CD14-positive monocyte (primary cell): ENCODE measurements at regions not wholly inside any gene's neighbourhood (a gene's known extent, or its start where the extent isn't known, plus 50 kb on each side); places are given as distances from the start of the nearest gene placed in this dataset.

Experiments
- DNase-seq, 3 donors: peaks; one replicate each; pipeline ENCODE4 v3.0.0-alpha.2; 2011 to 2022
- H2AFZ ChIP-seq: 2 replicates; pipeline ENCODE4 v1.6.0; 2012; ENCODE audit warnings: mild to moderate bottlenecking, low read depth, low read length, inconsistent platforms; ENCODE audit not compliant: insufficient read depth, poor library complexity, severe bottlenecking
- H3K27ac ChIP-seq, 2 donors: 1 replicate in 1 of 2; 2 replicates in 1 of 2; pipeline ENCODE4 v1.5.1; 2012 to 2013; ENCODE audit warnings: low read length in 2 of 2, control low read depth in 1 of 2, inconsistent platforms in 1 of 2, low read depth in 1 of 2, mild to moderate bottlenecking in 1 of 2
- H3K27me3 ChIP-seq, 2 donors: one replicate each; pipeline versions ENCODE4 v1.6.0 to v1.6.1; 2011 to 2013; ENCODE audit warnings: low read length in 2 of 2; ENCODE audit not compliant: control insufficient read depth in 2 of 2, insufficient read depth in 2 of 2
- H3K36me3 ChIP-seq, 2 donors: replicated peaks in 1 of 2; 1 replicate in 1 of 2; 2 replicates in 1 of 2; pipeline versions ENCODE4 v1.5.1 to v1.6.1; 2012 to 2013; ENCODE audit warnings: low read length in 2 of 2, control low read depth in 1 of 2, inconsistent platforms in 1 of 2, mild to moderate bottlenecking in 1 of 2; ENCODE audit not compliant: insufficient read depth in 2 of 2, control insufficient read depth in 1 of 2
- H3K4me1 ChIP-seq, 2 donors: 1 replicate in 1 of 2; 2 replicates in 1 of 2; pipeline versions ENCODE4 v1.5.1 to v1.6.1; 2012 to 2013; ENCODE audit warnings: low read length in 2 of 2, control low read depth in 1 of 2, inconsistent platforms in 1 of 2, mild to moderate bottlenecking in 1 of 2, moderate library complexity in 1 of 2; ENCODE audit not compliant: insufficient read depth in 2 of 2, control insufficient read depth in 1 of 2
- H3K4me2 ChIP-seq: replicated peaks from 2 replicates; pipeline ENCODE3; 2012; ENCODE audit warnings: low read length, moderate library complexity, mild to moderate bottlenecking; ENCODE audit not compliant: poor library complexity, severe bottlenecking; ENCODE audit errors: extremely low read depth
- H3K4me3 ChIP-seq, 3 experiments: fragments of 200-600 bp in 1 of 3; sonication (generic) in 1 of 3; replicated peaks in 1 of 3; 1 replicate in 2 of 3; 2 replicates in 1 of 3; pipeline ENCODE4 v1.5.1; 2011 to 2013; ENCODE audit warnings: low read length in 3 of 3, mild to moderate bottlenecking in 3 of 3, control low read depth in 2 of 3, low read depth in 2 of 3, inconsistent platforms in 1 of 3, moderate library complexity in 1 of 3
- H3K79me2 ChIP-seq: 2 replicates; pipeline ENCODE4 v1.6.0; 2012; ENCODE audit warnings: mild to moderate bottlenecking, control low read depth, inconsistent platforms, low read length, moderate library complexity; ENCODE audit not compliant: insufficient read depth
- H3K9ac ChIP-seq: 2 replicates; pipeline ENCODE4 v1.6.0; 2017; ENCODE audit warnings: low read length, mild to moderate bottlenecking; ENCODE audit not compliant: insufficient read depth, poor library complexity, severe bottlenecking
- H3K9me3 ChIP-seq, 2 donors: replicated peaks in 1 of 2; 1 replicate in 1 of 2; 2 replicates in 1 of 2; pipeline versions ENCODE4 v1.5.1 to v1.6.1; 2012 to 2013; ENCODE audit warnings: low read length in 2 of 2, control low read depth in 1 of 2; ENCODE audit not compliant: control insufficient read depth in 1 of 2, insufficient read depth in 1 of 2
- H4K20me1 ChIP-seq: 2 replicates; pipeline ENCODE4 v1.6.0; 2012; ENCODE audit warnings: mild to moderate bottlenecking, low read length, control low read depth, moderate library complexity; ENCODE audit not compliant: insufficient read depth
- H3K27ac Mint-ChIP-seq, 7 donors: one replicate each; pipeline ENCODE4 v1.8.0; 2020; ENCODE audit warnings: mild to moderate bottlenecking in 7 of 7, mixed read lengths in 7 of 7, moderate library complexity in 6 of 7, inconsistent platforms in 2 of 7
- H3K27me3 Mint-ChIP-seq, 3 donors: one replicate each; pipeline ENCODE4 v1.8.0; 2021 to 2022; ENCODE audit warnings: low read depth in 3 of 3, mild to moderate bottlenecking in 3 of 3, mixed read lengths in 3 of 3, moderate library complexity in 3 of 3, inconsistent platforms in 1 of 3
- H3K36me3 Mint-ChIP-seq, 2 donors: one replicate each; pipeline ENCODE4 v1.8.0; 2020; ENCODE audit warnings: mixed read lengths in 2 of 2, inconsistent platforms in 1 of 2, mild to moderate bottlenecking in 1 of 2
- H3K4me1 Mint-ChIP-seq: one replicate; pipeline ENCODE4 v1.8.0; 2020; ENCODE audit warnings: mild to moderate bottlenecking, mixed read lengths
- H3K4me3 Mint-ChIP-seq, 2 donors: one replicate each; pipeline ENCODE4 v1.8.0; 2020; ENCODE audit warnings: mild to moderate bottlenecking in 2 of 2, mixed read lengths in 2 of 2, moderate library complexity in 1 of 2
- H3K9me3 Mint-ChIP-seq, 7 donors: one replicate each; pipeline ENCODE4 v1.8.0; 2020 to 2022; ENCODE audit warnings: mixed read lengths in 7 of 7, mild to moderate bottlenecking in 6 of 7, moderate library complexity in 6 of 7, inconsistent platforms in 2 of 7
- WGBS: methylation state at CpG from one replicate; pipeline ENCODE4 v1.1.5; 2013; ENCODE audit warnings: missing lambda C conversion rate; ENCODE audit not compliant: insufficient coverage; 5-methylcytosine and 5-hydroxymethylcytosine counted together
- intact Hi-C, 2 donors: fragments of 100-400 bp; cut with micrococcal nuclease; formaldehyde crosslinking; loops; one replicate each; pipeline versions ENCODE4 v1.15.0 to v1.15.1; 2023
- TF ChIP-seq, protein P1 (sequence below): fragments of 200-600 bp; IDR thresholded peaks from one replicate; pipeline ENCODE4 v1.8.0; 2022; ENCODE audit warnings: antibody characterized with exemption, mild to moderate bottlenecking

DNA sequence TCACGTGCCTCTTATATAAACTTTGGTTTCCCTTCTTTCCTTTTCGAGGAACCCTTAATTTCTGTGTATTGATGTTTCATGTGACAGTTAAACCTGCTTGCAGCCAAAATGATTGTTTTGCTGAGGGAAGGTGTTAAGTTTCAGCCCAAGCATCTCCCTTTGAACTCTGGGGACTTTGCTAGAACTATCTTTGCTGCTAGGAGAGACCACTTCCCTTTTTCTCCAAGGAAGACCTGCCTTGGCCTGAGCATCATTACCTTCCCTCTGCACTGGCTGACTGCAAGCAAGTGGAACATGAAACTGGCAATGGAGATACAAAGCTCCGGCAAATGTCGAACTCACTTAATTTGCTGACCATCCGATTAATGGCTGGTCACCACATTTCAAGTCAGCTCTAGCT is 192.8 kb downstream of the GRIN2B start:
- no peak overlapping the region for H3K27ac ChIP-seq
- no peak overlapping the region for H2AFZ ChIP-seq
- H3K9me3 ChIP-seq = no peaks in the 10 kb centered on the region
- Mint-ChIP-seq H3K4me3 (no peak overlapping the region), H3K27ac (no peak overlapping the region), H3K27me3 (peaks cover 2 to 3% (median 3%) of the 10 kb centered on the region in 3 donors), H3K4me1 (no peaks in the 10 kb centered on the region), H3K36me3 (no peaks in the 10 kb centered on the region), H3K9me3 (peaks cover 0 to 9% (median 0%) of the 10 kb centered on the region in 7 donors)
- no peak overlapping the region for H3K9ac ChIP-seq
- intact Hi-C loops = no loop called here
- H4K20me1 ChIP-seq = no peaks in the 10 kb centered on the region
- DNase-seq = no peak
- no peak overlapping the region for H3K4me3 ChIP-seq
- H3K27me3 ChIP-seq = no peaks in the 10 kb centered on the region
- WGBS = 100% methylated on average over 3 of the region's 5 CpGs
- no peaks in the 10 kb centered on the region for H3K36me3 ChIP-seq
- H3K4me1 ChIP-seq = no peaks in the 10 kb centered on the region
- no peaks in the 10 kb centered on the region for H3K79me2 ChIP-seq
- TF ChIP-seq, protein P1, sequence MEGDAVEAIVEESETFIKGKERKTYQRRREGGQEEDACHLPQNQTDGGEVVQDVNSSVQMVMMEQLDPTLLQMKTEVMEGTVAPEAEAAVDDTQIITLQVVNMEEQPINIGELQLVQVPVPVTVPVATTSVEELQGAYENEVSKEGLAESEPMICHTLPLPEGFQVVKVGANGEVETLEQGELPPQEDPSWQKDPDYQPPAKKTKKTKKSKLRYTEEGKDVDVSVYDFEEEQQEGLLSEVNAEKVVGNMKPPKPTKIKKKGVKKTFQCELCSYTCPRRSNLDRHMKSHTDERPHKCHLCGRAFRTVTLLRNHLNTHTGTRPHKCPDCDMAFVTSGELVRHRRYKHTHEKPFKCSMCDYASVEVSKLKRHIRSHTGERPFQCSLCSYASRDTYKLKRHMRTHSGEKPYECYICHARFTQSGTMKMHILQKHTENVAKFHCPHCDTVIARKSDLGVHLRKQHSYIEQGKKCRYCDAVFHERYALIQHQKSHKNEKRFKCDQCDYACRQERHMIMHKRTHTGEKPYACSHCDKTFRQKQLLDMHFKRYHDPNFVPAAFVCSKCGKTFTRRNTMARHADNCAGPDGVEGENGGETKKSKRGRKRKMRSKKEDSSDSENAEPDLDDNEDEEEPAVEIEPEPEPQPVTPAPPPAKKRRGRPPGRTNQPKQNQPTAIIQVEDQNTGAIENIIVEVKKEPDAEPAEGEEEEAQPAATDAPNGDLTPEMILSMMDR = no peak
- H3K4me2 ChIP-seq = no peak overlapping the region

DNA sequence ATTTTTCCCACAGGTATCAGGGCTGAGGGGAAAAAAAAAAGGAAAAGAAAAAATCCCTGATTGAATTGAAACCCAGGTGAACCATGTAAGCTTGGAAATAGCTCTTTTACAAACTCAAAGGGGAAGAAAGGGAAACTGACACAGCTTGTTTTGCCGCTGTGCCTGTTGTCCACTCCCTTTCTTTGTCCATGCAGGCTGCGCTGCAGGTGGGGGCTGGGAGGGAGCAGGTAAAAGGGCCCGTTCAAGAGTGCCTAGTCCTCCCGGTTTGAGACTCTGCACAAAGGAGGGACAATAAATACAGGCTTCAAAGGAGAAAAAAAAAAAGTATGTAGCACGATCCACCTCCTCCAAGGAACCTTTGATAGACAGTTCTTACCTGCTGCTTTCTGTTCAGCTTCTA is 194.8 kb downstream of the GRIN2B start:
- Histone ChIP-seq H2AFZ (no peak overlapping the region), H3K9me3 (no peaks in the 10 kb centered on the region), H3K79me2 (no peaks in the 10 kb centered on the region), H3K4me2 (no peak overlapping the region), H3K27me3 (no peaks in the 10 kb centered on the region), H3K4me1 (no peaks in the 10 kb centered on the region), H4K20me1 (no peaks in the 10 kb centered on the region), H3K4me3 (no peak overlapping the region), H3K36me3 (no peaks in the 10 kb centered on the region), H3K9ac (no peak overlapping the region), H3K27ac (no peak overlapping the region)
- WGBS = 67% methylated on average over 1 of the region's 5 CpGs
- H3K4me1 Mint-ChIP-seq = no peaks in the 10 kb centered on the region
- peaks cover 0 to 2% (median 0%) of the 10 kb centered on the region in 7 donors for H3K9me3 Mint-ChIP-seq
- intact Hi-C loops = no loop called here
- H3K36me3 Mint-ChIP-seq = no peaks in the 10 kb centered on the region
- TF ChIP-seq, protein P1 = no peak
- H3K27ac Mint-ChIP-seq = no peak overlapping the region
- no peak for DNase-seq
- peaks cover 3 to 5% (median 3%) of the 10 kb centered on the region in 3 donors for H3K27me3 Mint-ChIP-seq
- H3K4me3 Mint-ChIP-seq = no peak overlapping the region
